ENCODE measurements at regions not wholly inside any gene's neighbourhood (a gene's known extent, or its start where the extent isn't known, plus 50 kb on each side); places are given as distances from the start of the nearest gene placed in this dataset.
"Not testable (repeated sequence)": the region's sequence is repeated elsewhere in the genome, so short reads cannot be mapped to it uniquely, and the experiment has no call there.

DNA sequence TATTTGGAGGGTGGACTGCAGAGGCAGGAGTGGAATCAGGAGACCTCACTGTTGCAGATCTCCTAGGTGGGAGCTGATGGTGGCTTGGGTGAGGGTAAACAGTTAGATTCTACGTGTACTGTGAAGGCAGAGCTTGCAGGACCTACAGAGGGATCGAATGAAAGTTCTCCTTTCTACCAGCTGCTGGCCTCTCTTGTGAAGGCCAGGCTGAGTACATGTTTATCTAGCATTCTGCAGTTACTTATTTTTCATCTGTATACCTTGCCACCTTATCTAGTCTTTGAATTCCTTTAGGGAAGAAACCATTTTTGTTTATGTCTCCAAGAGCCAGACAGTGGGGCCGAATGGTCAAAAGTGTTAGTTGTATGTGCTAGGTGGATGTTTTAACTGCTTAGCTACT lies 57.6 kb downstream of the PTTG1 start:
- DNase-seq (ENCODE audit: low read depth in 4 of 4, low spot score in 3 of 4), result no peak

DNA sequence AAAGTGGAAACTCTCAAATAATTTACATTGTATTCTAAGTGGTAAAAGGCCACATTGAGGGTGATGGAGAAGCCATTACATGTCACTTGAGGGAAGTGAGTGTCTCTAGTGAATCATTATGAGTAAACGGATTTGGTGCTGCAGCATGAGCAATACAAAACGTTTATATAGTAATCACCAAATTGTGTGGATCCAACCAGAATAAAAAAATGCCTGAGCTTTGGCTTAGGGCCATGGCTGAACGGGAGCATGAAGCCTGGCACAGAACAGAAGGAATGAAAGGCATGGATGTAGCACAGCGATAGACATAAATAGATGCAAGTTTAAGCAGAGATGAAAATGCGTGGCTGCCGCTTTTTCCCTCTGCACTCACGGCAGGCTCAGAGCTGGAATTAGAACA lies 58.3 kb downstream of the PTTG1 start:
- no peak for DNase-seq (ENCODE audit: low read depth in 4 of 4, low spot score in 3 of 4)

- DNase-seq (ENCODE audit: low read depth in 4 of 4, low spot score in 3 of 4), result no peak
These were observed 59.0 kb downstream of the PTTG1 start for GRCh38 chr5:160480652-160481051.

GRCh38 chr5:160484678-160485077 lies 63.0 kb downstream of the PTTG1 start:
- DNase-seq (ENCODE audit: low read depth in 4 of 4, low spot score in 3 of 4), result no peak

- no peak for DNase-seq (ENCODE audit: low read depth in 4 of 4, low spot score in 3 of 4)
These were observed 63.8 kb downstream of the PTTG1 start for GRCh38 chr5:160485364-160485969.

- DNase-seq (ENCODE audit: low read depth in 4 of 4, low spot score in 3 of 4), result no peak
These were observed 64.9 kb downstream of the PTTG1 start for GRCh38 chr5:160486573-160486972.

GRCh38 chr5:160488394-160489325 lies 67.0 kb downstream of the PTTG1 start:
- DNase-seq (ENCODE audit: low read depth in 4 of 4, low spot score in 3 of 4), result no peak

DNA sequence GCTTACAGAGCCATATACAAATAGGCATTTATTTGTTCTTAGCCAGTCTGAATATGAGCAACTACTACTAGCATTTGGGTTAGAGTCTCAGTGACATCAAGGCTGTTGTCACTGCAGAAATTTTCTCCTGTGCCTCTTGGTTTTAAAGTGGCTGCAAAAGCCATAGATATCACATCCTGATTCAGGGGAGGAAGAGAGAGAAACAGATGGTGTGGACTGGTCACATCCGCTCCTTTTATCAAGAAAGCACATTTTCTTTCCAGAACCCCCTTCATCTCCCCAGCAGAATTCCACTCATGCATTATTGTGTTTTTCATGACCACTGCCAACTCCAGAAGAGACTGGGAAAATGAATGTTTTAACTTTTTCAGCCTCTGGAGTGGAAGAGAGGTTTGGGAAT lies 69.8 kb downstream of the PTTG1 start:
- DNase-seq (ENCODE audit: low read depth in 4 of 4, low spot score in 3 of 4), result no peak

DNA sequence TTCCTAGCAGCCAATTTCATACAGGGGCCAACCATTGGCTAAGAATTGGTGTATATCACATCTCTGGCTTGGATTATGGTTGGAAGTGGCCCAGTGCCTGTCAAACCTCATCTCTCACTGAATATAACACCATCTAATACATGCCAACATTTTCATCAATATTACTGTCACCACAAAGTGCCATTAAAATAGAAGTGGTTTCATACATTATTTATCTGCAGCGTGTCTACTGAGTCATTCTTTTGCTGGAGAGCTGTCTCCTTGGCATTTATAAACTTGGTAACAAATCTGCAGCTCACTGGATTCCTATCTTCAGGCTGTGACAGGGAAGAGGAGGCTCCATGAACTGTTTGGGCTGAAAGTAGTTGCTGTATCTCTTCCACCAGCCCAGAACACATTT lies 70.9 kb downstream of the PTTG1 start:
- DNase-seq (ENCODE audit: low read depth in 4 of 4, low spot score in 3 of 4), result no peak

DNA sequence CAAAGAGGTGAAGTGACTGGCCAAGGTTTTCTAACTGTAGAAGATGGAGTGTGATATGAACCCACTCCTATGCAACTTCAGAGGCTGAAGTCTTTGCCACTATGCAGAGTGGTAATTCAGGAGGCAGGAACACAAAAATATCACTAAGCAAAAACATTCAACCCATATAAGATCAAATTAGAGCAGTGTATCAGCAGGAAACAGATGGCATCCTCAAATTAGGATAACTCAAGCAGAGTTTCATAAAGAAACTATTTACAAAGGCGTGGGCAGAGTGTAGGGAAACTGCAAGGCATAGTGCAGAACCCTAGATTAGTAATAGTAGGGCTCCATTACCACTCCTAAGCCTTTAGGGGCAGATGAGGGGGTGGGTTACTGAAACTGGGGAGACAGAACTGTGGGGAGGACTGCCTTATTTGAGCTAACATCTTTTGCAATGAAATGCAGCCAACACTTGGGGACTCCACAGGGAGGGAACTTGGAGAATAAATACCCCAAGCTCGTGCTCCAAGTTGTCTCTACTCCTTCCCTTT lies 72.2 kb downstream of the PTTG1 start:
- DNase-seq (ENCODE audit: low read depth in 4 of 4, low spot score in 3 of 4), result no peak

- DNase-seq (ENCODE audit: low read depth in 4 of 4, low spot score in 3 of 4), result no peak
These were observed 72.8 kb downstream of the PTTG1 start for GRCh38 chr5:160494451-160494850.

GRCh38 chr5:160496334-160496733 lies 74.7 kb downstream of the PTTG1 start:
- DNase-seq (ENCODE audit: low read depth in 4 of 4, low spot score in 3 of 4), result no peak

GRCh38 chr5:160496784-160497183 lies 75.1 kb downstream of the PTTG1 start:
- no peak for DNase-seq (ENCODE audit: low read depth in 4 of 4, low spot score in 3 of 4)

DNA sequence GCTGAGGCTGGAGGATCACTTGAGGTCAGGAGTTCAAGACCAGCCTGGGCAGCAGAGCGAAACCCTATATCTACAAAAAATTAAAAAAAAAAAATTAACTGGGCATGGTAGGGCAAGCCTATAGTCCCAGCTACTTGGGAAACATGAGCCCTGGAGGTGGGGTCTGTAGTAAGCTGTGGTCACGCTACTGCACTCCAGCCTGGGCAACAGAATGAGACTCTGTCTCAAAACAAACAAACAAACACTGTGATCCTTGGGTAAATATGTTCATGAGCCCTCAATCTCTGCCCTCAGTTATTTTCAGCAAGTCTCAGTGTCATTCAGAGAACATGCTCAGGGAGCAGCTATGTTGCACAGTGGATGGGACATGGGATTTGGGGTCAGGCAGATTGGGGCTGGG lies 76.2 kb downstream of the PTTG1 start:
- DNase-seq (ENCODE audit: low read depth in 4 of 4, low spot score in 3 of 4), result no peak

DNA sequence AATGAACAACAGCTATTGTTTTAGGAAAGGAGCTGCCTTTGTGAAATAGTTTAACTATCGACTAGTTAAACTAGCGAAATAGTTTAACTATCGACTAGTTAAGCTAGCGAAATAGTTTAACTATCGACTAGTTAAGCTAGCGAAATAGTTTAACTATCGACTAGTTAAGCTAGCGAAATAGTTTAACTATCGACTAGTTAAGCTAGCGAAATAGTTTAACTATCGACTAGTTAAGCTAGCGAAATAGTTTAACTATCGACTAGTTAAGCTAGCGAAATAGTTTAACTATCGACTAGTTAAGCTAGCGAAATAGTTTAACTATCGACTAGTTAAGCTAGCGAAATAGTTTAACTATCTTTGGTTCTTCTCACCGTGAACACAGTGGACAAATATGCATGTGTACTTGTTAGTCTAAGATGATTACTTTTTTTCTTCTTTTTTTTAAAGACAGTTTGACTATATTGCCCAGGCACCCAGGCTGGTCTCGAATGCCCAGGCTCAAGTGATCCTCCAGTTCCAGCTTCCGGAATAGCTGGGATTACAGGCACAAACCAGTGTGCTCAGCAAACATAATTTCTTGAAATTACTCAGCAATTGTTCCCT lies 76.9 kb downstream of the PTTG1 start:
- not testable (repeated sequence) for DNase-seq (ENCODE audit: low read depth in 4 of 4, low spot score in 3 of 4)

- DNase-seq (ENCODE audit: low read depth in 4 of 4, low spot score in 3 of 4), result no peak
These were observed 79.4 kb downstream of the PTTG1 start for GRCh38 chr5:160500786-160501779.

DNA sequence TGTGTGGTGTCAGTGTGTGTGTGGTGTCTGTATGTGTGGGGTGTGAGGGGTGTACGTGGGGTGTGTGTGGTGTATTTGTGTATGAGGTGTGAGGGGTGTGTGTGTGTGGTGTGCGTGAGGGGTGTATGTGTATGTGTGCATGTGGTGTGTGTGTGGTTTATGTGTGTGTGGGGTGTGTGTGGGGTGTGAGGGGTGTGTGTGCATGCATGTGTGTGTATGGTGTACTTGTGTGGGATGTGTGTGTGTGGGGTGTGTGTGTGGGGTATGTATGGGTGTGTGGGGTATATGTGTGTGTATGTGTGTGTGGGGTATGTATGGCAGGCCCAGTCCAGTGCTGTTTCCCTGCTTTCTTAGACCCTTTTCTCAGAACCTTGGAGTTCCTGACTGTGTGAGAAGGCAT lies 83.3 kb downstream of the PTTG1 start:
- no peak for DNase-seq (ENCODE audit: low read depth in 4 of 4, low spot score in 3 of 4)

DNA sequence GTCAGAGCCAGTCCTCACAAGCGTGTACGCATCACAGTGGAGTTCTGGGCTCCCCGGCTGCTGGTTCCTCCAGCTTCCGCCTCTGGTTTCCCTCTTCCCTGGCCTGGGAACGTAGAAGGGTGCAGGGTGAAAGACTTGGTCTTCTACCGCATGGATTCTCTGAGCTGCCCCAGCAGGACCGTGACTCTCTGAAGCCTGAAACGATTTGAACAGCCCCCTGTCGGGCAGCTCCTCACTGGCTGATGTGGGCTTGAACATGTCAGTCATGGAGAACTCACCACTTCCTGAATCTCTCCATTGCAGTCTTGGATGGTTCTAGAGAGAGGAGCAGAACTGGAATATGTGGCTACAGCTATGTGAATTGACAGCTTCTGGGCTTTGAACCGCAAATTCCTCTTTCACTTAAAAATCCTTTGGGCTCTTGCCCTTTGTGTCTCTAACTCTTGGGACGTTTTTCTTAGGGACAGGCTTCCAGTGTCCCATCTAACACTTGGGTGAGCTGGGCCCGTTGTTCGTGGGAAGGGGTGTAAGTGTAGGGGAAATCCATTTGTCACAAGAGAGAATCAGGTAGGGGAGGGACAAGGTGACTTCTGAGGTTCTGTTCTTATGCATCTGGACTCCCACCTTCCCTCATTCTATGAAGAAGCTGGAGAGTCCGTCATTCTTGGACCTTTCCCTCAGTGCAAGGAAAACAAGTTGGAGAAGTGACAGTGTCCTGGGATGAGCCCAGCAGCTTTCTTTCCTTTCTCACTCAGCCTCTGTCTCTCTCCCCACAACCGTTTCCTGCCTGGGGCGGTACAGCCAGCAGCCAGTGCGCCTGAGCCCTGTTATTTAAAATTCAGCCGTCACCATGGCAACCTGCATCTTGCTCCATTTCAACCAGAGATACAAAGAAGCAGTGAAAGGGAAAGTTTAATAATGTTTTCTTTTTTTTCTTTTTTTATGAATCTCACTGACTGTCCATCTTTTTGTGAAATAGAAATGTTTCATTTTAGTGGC lies 84.7 kb downstream of the PTTG1 start:
- DNase-seq (ENCODE audit: low read depth in 4 of 4, low spot score in 3 of 4), result no peak

- no peak for DNase-seq (ENCODE audit: low read depth in 4 of 4, low spot score in 3 of 4)
These were observed 85.6 kb downstream of the PTTG1 start for GRCh38 chr5:160507221-160507721.
